SIG-M5 treated with dmso at 0.1 percent for 504 hours (cell line): ENCODE measurements at regions not wholly inside any gene's neighbourhood (a gene's known extent, or its start where the extent isn't known, plus 50 kb on each side); places are given as distances from the start of the nearest gene placed in this dataset.

Experiments
- DNase-seq: peaks from one replicate; lab custom pipeline; 2025; ENCODE audit not compliant: unreplicated experiment; lab: John Stamatoyannopoulos, UW

- no peak for DNase-seq
Observed at GRCh38 chr9:82570226-82570625, 492.7 kb downstream of the RASEF start.

GRCh38 chr9:82571540-82571939 lies 491.4 kb downstream of the RASEF start:
- no peak for DNase-seq

GRCh38 chr9:82572146-82572545 lies 490.8 kb downstream of the RASEF start:
- DNase-seq, result no peak

- no peak for DNase-seq
Observed at GRCh38 chr9:82574911-82575310, 488.0 kb downstream of the RASEF start.

- no peak for DNase-seq
Observed at GRCh38 chr9:82580921-82581320, 482.0 kb downstream of the RASEF start.

- DNase-seq, result no peak
Observed at GRCh38 chr9:82581516-82581915, 481.4 kb downstream of the RASEF start.

- no peak for DNase-seq
Observed at GRCh38 chr9:82581935-82582334, 481.0 kb downstream of the RASEF start.

- no peak for DNase-seq
Observed at GRCh38 chr9:82582693-82583092, 480.2 kb downstream of the RASEF start.

GRCh38 chr9:82583524-82583923 lies 479.4 kb downstream of the RASEF start:
- DNase-seq, result no peak

- DNase-seq, result no peak
Observed at GRCh38 chr9:82584349-82584863, 478.5 kb downstream of the RASEF start.

- no peak for DNase-seq
Observed at GRCh38 chr9:82586918-82587356, 476.0 kb downstream of the RASEF start.

GRCh38 chr9:82588301-82589180 lies 474.4 kb downstream of the RASEF start:
- no peak for DNase-seq

- DNase-seq, result no peak
Observed at GRCh38 chr9:82590845-82591244, 472.1 kb downstream of the RASEF start.

- DNase-seq, result peak; percentile 41
Observed at GRCh38 chr9:82593501-82593900, 469.4 kb downstream of the RASEF start.

- DNase-seq, result no peak
Observed at GRCh38 chr9:82597241-82598203, 465.4 kb downstream of the RASEF start.

- DNase-seq, result no peak
Observed at GRCh38 chr9:82598241-82599039, 464.5 kb downstream of the RASEF start.

GRCh38 chr9:82599336-82599949 lies 463.5 kb downstream of the RASEF start:
- DNase-seq, result peak; percentile 5

GRCh38 chr9:82600536-82601292 lies 462.2 kb downstream of the RASEF start:
- DNase-seq, result no peak

- DNase-seq, result no peak
Observed at GRCh38 chr9:82601293-82601771, 461.6 kb downstream of the RASEF start.
